Caco-2 (cell line): ENCODE measurements at regions not wholly inside any gene's neighbourhood (a gene's known extent, or its start where the extent isn't known, plus 50 kb on each side); places are given as distances from the start of the nearest gene placed in this dataset.

ENCODE experiments used
- BruUV-seq: library from RNA; stranded (reverse); fragments of 400-500 nt; replicated peaks from 2 replicates; lab custom pipeline; 2021; lab: Mats Ljungman, UMichigan
- CTCF ChIA-PET: fragments of 300-600 bp; sonication (Branson Sonifier 250); formaldehyde crosslinking; loops from one replicate; lab custom pipeline; 2022; ENCODE audit warnings: antibody characterized with exemption; lab: Charles Lee
- POLR2A ChIA-PET: fragments of 300-600 bp; sonication (Branson Sonifier 250); formaldehyde crosslinking; loops from one replicate; lab custom pipeline; 2022; ENCODE audit warnings: antibody characterized with exemption; lab: Charles Lee
- DNase-seq, 2 experiments: peaks; one replicate each; pipeline versions ENCODE4 v3.0.0 to v3.0.0-alpha.2; 2020 to 2022
- H3K27me3 ChIP-seq: replicated peaks from 2 replicates; pipeline ENCODE4 v1.6.0; 2011; ENCODE audit warnings: low read length; ENCODE audit not compliant: control insufficient read depth, insufficient read depth
- H3K36me3 ChIP-seq: 2 replicates; pipeline ENCODE4 v1.5.1; 2011; ENCODE audit warnings: low read length; ENCODE audit not compliant: control insufficient read depth, insufficient read depth
- H3K4me1 ChIP-seq: fragments of 250-450 bp; sonication (Bioruptor Pico); 2 replicates; pipeline ENCODE4 v1.5.1; 2020; ENCODE audit warnings: mild to moderate bottlenecking
- H3K4me3 ChIP-seq: 2 replicates; pipeline ENCODE4 v1.5.1; 2011; ENCODE audit warnings: low read depth, mild to moderate bottlenecking, control low read depth, low read length
- H3K9me3 ChIP-seq: fragments of 250-450 bp; sonication (Bioruptor Pico); 2 replicates; pipeline ENCODE4 v1.5.1; 2020; ENCODE audit warnings: mild to moderate bottlenecking, moderate library complexity
- H3K27ac Mint-ChIP-seq: one replicate; pipeline ENCODE4 v1.8.0; 2022; ENCODE audit warnings: mixed read lengths; ENCODE audit not compliant: unreplicated experiment
- H3K27me3 Mint-ChIP-seq: one replicate; pipeline ENCODE4 v1.8.0; 2022; ENCODE audit warnings: mixed read lengths; ENCODE audit not compliant: insufficient read depth, unreplicated experiment
- H3K36me3 Mint-ChIP-seq: one replicate; pipeline ENCODE4 v1.8.0; 2022; ENCODE audit warnings: mild to moderate bottlenecking, mixed read lengths; ENCODE audit not compliant: insufficient read depth, unreplicated experiment
- H3K4me1 Mint-ChIP-seq: one replicate; pipeline ENCODE4 v1.8.0; 2022; ENCODE audit warnings: low read depth, mixed read lengths; ENCODE audit not compliant: unreplicated experiment
- H3K4me3 Mint-ChIP-seq: one replicate; pipeline ENCODE4 v1.8.0; 2022; ENCODE audit warnings: mild to moderate bottlenecking, moderate library complexity, mixed read lengths; ENCODE audit not compliant: unreplicated experiment
- H3K9me3 Mint-ChIP-seq: one replicate; pipeline ENCODE4 v1.8.0; 2022; ENCODE audit warnings: mixed read lengths; ENCODE audit not compliant: unreplicated experiment
- intact Hi-C: fragments of 100-400 bp; cut with micrococcal nuclease; formaldehyde crosslinking; loops from one replicate; pipeline ENCODE4 v1.10.0; 2022; ENCODE audit not compliant: unreplicated experiment
- TF ChIP-seq, protein P1 (sequence below), 2 experiments: fragments of 200-600 bp in 1 of 2; IDR thresholded peaks; 1 replicate in 1 of 2; 2 replicates in 1 of 2; pipeline versions ENCODE4 v1.5.1 to v1.8.0; 2011 to 2022; ENCODE audit warnings: antibody characterized with exemption in 1 of 2, control low read depth in 1 of 2, inconsistent platforms in 1 of 2, low read depth in 1 of 2, low read length in 1 of 2, mild to moderate bottlenecking in 1 of 2, moderate library complexity in 1 of 2; ENCODE audit not compliant: insufficient read depth in 1 of 2, severe bottlenecking in 1 of 2, unreplicated experiment in 1 of 2

DNA sequence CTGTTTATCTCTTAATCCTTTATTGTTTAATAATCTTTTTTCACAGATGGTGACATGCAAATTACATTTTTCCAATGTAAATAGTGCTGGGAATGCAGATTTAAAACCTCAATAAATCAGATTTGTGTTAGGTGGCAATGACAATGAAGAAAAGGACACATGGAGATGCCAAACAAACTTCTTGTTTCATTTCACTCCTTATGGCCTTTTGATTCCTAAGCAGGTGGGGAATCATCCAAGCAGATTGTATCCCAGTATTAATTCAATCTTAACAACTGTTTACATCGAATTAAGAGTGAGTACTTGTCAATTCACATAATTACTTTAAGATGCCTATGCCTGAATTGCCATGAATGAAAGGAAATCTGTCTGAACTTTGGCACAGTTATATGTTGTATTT is 98.9 kb upstream of the RGS18 start:
- no peak overlapping the region for H3K4me3 Mint-ChIP-seq
- BruUV-seq = no TSS peak
- TF ChIP-seq, protein P1, sequence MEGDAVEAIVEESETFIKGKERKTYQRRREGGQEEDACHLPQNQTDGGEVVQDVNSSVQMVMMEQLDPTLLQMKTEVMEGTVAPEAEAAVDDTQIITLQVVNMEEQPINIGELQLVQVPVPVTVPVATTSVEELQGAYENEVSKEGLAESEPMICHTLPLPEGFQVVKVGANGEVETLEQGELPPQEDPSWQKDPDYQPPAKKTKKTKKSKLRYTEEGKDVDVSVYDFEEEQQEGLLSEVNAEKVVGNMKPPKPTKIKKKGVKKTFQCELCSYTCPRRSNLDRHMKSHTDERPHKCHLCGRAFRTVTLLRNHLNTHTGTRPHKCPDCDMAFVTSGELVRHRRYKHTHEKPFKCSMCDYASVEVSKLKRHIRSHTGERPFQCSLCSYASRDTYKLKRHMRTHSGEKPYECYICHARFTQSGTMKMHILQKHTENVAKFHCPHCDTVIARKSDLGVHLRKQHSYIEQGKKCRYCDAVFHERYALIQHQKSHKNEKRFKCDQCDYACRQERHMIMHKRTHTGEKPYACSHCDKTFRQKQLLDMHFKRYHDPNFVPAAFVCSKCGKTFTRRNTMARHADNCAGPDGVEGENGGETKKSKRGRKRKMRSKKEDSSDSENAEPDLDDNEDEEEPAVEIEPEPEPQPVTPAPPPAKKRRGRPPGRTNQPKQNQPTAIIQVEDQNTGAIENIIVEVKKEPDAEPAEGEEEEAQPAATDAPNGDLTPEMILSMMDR (IDR thresholded peaks at IDR 0.05; ENCODE audit: insufficient read depth in 1 of 2, low read depth in 1 of 2, low read length in 1 of 2, severe bottlenecking in 1 of 2, unreplicated experiment in 1 of 2) = no peak
- Histone ChIP-seq H3K9me3 (no peaks in the 10 kb centered on the region), H3K27me3 (no peaks in the 10 kb centered on the region), H3K4me1 (peaks cover 10% of the 10 kb centered on the region; the same call in 1 of the 2 replicates), H3K36me3 (no peaks in the 10 kb centered on the region), H3K4me3 (no peak overlapping the region)
- H3K27ac Mint-ChIP-seq = no peak overlapping the region
- no peak for DNase-seq
- intact Hi-C loops = no loop called here
- ChIA-PET POLR2A (no interaction called here), CTCF (no interaction called here)
- H3K27me3 Mint-ChIP-seq = no peaks in the 10 kb centered on the region
- H3K36me3 Mint-ChIP-seq = no peaks in the 10 kb centered on the region
- no peaks in the 10 kb centered on the region for H3K4me1 Mint-ChIP-seq
- H3K9me3 Mint-ChIP-seq = no peaks in the 10 kb centered on the region

- H3K27me3 Mint-ChIP-seq = no peaks in the 10 kb centered on the region
Observed at GRCh38 chr1:192061556-192061955, 96.7 kb upstream of the RGS18 start.

DNA sequence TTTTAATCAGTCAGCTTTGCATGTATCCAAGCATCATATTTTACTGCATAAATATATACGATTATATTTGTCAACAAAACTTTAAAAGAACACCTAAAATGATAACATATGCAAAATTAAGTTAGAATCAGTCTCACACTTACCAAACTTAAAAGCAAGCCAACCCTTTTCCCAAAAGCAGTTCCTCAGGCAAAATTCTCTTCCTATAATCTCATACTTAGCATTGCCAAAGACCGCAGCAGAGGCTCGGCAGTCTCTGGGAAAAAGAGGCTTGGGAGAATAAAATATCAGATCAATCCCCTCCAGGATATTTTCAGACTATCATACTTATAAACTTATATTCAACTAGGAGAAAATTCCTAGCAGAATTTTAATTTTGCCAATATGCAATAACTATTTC is 93.2 kb upstream of the RGS18 start:
- peaks cover 3% of the 10 kb centered on the region for H3K27me3 Mint-ChIP-seq
- no TSS peak for BruUV-seq
- no peaks in the 10 kb centered on the region for H3K4me1 Mint-ChIP-seq
- intact Hi-C loops = no loop called here
- Histone ChIP-seq H3K27me3 (no peaks in the 10 kb centered on the region), H3K9me3 (no peaks in the 10 kb centered on the region), H3K4me3 (no peak overlapping the region), H3K36me3 (no peaks in the 10 kb centered on the region), H3K4me1 (peaks cover 10% of the 10 kb centered on the region; the same call in 1 of the 2 replicates)
- TF ChIP-seq, protein P1 (IDR thresholded peaks at IDR 0.05; ENCODE audit: insufficient read depth in 1 of 2, low read depth in 1 of 2, low read length in 1 of 2, severe bottlenecking in 1 of 2, unreplicated experiment in 1 of 2) = no peak
- no peak overlapping the region for H3K27ac Mint-ChIP-seq
- H3K4me3 Mint-ChIP-seq = no peak overlapping the region
- ChIA-PET POLR2A (no interaction called here), CTCF (no interaction called here)
- H3K9me3 Mint-ChIP-seq = no peaks in the 10 kb centered on the region
- no peaks in the 10 kb centered on the region for H3K36me3 Mint-ChIP-seq
- DNase-seq = no peak

More at GRCh38 chr1:192061556-192061955, 96.7 kb upstream of the RGS18 start:
- peak in 1 of 2 experiments; percentile 11 for DNase-seq
- ChIA-PET POLR2A (no interaction called here), CTCF (no interaction called here)
- Mint-ChIP-seq H3K4me3 (no peak overlapping the region), H3K27ac (no peak overlapping the region), H3K36me3 (no peaks in the 10 kb centered on the region), H3K9me3 (no peaks in the 10 kb centered on the region), H3K4me1 (no peaks in the 10 kb centered on the region)
- TF ChIP-seq, protein P1 (IDR thresholded peaks at IDR 0.05; ENCODE audit: insufficient read depth in 1 of 2, low read depth in 1 of 2, low read length in 1 of 2, severe bottlenecking in 1 of 2, unreplicated experiment in 1 of 2) = no peak
- Histone ChIP-seq H3K36me3 (no peaks in the 10 kb centered on the region), H3K4me3 (no peak overlapping the region), H3K27me3 (no peaks in the 10 kb centered on the region), H3K4me1 (peaks cover 10% of the 10 kb centered on the region; the same call in 1 of the 2 replicates), H3K9me3 (no peaks in the 10 kb centered on the region)
- no TSS peak for BruUV-seq
- intact Hi-C loops = no loop called here
